Mucosa of rectum (tissue), 2 donors: ENCODE measurements at regions not wholly inside any gene's neighbourhood (a gene's known extent, or its start where the extent isn't known, plus 50 kb on each side); places are given as distances from the start of the nearest gene placed in this dataset.
"Not testable (repeated sequence)": the region's sequence is repeated elsewhere in the genome, so short reads cannot be mapped to it uniquely, and the experiment has no call there.

Experiments used
- H3K27ac ChIP-seq, 2 donors: one replicate each; pipeline ENCODE4 v1.7.0; 2013; ENCODE audit warnings: inconsistent platforms in 2 of 2, low read depth in 2 of 2, low read length in 2 of 2
- H3K27me3 ChIP-seq, 2 donors: one replicate each; pipeline ENCODE4 v1.7.0; 2013; ENCODE audit warnings: low read length in 2 of 2; ENCODE audit not compliant: control insufficient read depth in 2 of 2, insufficient read depth in 2 of 2
- H3K36me3 ChIP-seq, 2 donors: one replicate each; pipeline ENCODE4 v1.7.0; 2013; ENCODE audit warnings: low read length in 2 of 2; ENCODE audit not compliant: control insufficient read depth in 2 of 2, insufficient read depth in 2 of 2
- H3K4me1 ChIP-seq, 2 donors: one replicate each; pipeline ENCODE4 v1.7.0; 2013; ENCODE audit warnings: low read length in 2 of 2, mild to moderate bottlenecking in 1 of 2; ENCODE audit not compliant: control insufficient read depth in 2 of 2, insufficient read depth in 2 of 2
- H3K4me3 ChIP-seq, 2 donors: one replicate each; pipeline ENCODE4 v1.7.0; 2013; ENCODE audit warnings: low read length in 2 of 2
- H3K9ac ChIP-seq, 2 donors: one replicate each; pipeline ENCODE4 v1.7.0; 2013; ENCODE audit warnings: low read length in 2 of 2, low read depth in 1 of 2, mild to moderate bottlenecking in 1 of 2
- H3K9me3 ChIP-seq, 2 donors: one replicate each; pipeline ENCODE4 v1.7.0; 2013; ENCODE audit warnings: low read length in 2 of 2; ENCODE audit not compliant: control insufficient read depth in 2 of 2
- donor health status: healthy.
- donor health status: Normal muscosa, but diverticular disease.

DNA sequence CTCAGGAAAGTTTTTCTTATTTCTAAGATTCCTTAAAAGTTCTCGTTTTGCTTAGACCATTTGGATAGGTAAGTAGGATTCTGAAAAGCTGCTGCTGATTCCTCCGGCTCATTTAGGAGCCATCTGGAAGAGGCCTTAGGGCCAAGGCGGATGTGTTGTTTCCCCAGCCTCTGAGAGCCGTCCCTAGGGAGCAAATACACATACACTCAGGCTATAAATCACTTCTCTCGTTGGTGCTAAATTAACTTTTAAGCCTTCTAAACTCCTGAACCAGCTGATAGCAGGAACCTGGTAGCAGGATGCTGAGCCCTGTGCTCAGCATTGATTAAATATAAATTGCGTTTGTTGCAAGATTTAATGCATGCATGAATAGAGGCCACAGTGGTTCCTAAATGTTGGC, 109.8 kb downstream of the ADCYAP1 start:
- Histone ChIP-seq H3K9me3 (no peaks in the 10 kb centered on the region), H3K36me3 (no peaks in the 10 kb centered on the region), H3K4me1 (no peaks in the 10 kb centered on the region), H3K27me3 (no peaks in the 10 kb centered on the region), H3K9ac (no peak overlapping the region), H3K27ac (no peak overlapping the region), H3K4me3 (no peak overlapping the region)

DNA sequence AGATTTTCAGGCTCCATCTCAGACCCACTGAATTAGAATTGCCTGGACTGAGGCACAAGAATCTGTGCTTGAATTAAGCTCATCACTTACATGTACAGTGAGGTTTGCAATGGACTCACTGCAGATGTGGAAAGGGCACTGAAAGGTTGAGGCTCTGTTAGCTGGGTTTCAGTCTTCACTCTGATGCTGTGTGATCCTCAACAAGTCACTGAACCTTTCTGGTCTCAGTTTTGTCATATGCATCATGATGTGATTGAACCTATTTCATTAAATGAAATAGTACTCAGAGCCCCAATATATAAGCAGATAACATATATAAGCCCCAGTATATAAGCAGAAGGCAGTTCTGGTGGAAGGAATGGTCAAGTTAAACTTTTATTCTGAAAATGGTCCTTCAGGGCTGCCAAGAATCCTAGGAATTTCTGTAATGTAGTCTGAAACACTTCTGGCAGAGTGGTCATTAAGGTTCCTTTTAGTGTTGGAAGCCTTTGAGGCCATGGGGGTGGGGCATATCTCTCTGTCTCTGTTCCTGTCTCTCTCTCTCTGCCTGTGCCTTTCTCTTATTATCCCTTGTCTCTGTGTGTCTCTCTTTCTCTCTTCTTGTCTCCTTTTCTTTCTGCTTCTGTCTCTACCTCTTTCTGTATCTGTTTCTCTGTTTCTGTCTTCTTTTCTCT, 110.4 kb downstream of the ADCYAP1 start:
- Histone ChIP-seq H3K27ac (no peak overlapping the region), H3K36me3 (no peaks in the 10 kb centered on the region), H3K4me1 (no peaks in the 10 kb centered on the region), H3K9ac (no peak overlapping the region), H3K4me3 (no peak overlapping the region), H3K9me3 (no peaks in the 10 kb centered on the region), H3K27me3 (no peaks in the 10 kb centered on the region)

DNA sequence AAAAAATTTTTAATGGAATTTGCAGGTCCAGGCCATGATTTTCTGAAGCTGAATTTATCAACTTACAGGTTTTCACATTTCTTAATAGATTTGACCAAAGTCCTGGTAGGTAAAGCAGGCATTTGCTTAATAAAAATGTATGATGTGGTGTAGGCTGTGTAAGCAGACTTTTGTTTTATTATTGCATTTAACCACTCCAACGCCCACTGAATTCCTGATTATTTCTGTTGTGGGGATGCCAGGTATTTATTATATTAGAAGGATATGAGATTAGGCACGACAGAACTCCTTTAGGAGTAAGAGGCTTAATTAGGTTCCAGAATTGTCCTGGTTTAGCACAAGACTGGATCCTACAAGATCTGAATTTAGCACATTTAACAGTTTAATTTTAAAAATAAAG, 111.1 kb downstream of the ADCYAP1 start:
- Histone ChIP-seq H3K4me3 (no peak overlapping the region), H3K4me1 (no peaks in the 10 kb centered on the region), H3K36me3 (no peaks in the 10 kb centered on the region), H3K27ac (no peak overlapping the region), H3K27me3 (no peaks in the 10 kb centered on the region), H3K9me3 (no peaks in the 10 kb centered on the region), H3K9ac (no peak overlapping the region)

DNA sequence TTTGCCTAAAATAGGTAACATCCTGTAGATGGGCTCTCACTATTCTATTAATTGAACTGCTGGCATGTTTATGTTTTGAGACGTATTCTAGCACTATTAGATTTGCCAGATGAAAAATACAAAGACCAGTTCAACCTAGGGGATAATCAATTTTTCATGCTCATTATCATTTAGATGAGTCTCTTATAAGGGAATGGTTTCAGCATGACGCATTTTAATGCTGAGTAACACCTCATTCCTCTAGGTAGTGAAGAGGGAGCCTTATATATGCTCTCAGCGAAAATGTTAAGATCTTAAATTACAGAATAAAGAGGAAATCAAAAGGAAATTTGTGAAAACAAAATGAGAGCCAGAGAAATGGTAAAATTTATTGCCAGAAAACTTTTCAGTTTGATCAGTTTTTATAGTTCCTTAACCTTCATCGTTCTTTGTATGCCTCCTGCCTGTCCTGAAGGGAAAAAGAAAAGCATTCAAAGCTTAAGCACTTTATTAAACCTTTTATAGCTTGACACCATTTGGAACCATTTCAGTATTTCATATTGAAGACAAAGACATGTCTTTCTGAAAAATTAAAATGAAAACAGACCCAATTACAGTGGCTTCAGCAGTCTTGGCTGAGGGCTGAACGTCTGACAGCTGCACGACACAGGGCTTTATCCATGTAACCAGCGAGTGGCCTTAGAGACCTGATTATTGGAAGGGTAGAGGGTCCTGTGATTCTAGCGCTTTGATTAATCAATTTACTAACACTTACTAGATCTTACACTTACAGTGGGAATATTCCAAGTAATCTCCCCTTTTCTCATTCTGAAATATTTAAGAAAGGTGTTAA, 112.8 kb downstream of the ADCYAP1 start:
- H3K36me3 ChIP-seq, result no peaks in the 10 kb centered on the region
- H3K4me3 ChIP-seq, result no peak overlapping the region
- H3K9ac ChIP-seq, result no peak overlapping the region
- no peaks in the 10 kb centered on the region for H3K4me1 ChIP-seq
- H3K27ac ChIP-seq, result no peak overlapping the region
- H3K9me3 ChIP-seq, result no peaks in the 10 kb centered on the region
- H3K27me3 ChIP-seq, result no peaks in the 10 kb centered on the region

DNA sequence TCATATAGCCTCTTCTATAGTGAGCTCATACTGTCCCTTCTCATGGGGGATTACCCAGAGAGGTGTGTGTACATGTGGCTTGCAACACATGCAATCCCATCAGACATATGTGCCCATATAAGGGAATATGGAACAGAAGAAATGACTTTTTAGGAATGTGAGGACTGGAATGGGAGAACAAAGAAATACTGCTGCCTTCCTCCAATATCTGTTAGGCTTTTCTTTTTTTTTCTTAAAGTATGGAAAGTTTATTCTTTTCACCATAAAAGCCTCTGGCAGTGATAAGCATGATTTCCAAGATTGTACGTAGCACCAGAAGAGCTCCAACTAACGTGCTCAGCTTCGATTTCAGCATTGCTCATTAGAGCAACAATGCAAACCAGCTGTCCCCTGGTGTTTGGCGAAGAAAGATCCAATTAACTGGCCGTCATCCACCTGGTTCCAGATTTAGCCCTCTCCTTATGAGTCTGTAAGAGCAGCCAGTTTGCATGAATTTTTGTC, 113.6 kb downstream of the ADCYAP1 start:
- Histone ChIP-seq H3K9me3 (no peaks in the 10 kb centered on the region), H3K36me3 (no peaks in the 10 kb centered on the region), H3K4me3 (no peak overlapping the region), H3K27ac (no peak overlapping the region), H3K27me3 (no peaks in the 10 kb centered on the region), H3K4me1 (no peaks in the 10 kb centered on the region), H3K9ac (no peak overlapping the region)

DNA sequence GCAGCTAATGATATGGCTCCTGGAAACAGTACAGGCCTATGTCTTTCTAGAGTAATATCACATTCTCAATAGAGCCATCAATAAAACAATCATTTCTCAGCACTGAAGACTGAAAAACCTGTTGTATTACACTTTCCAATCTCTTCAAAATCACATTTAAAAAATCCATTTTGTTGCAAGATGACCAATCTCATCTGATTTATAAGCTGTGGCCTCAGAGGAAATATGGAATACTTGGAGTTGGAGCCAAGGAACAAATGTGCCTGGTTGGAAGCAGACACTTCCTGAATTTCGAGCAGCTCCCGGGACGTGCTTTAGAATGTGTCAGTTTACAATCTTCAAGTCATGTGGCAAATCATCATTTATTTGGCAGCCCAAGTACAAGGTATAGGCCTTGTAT, 114.5 kb downstream of the ADCYAP1 start:
- Histone ChIP-seq H3K4me3 (no peak overlapping the region), H3K9ac (no peak overlapping the region), H3K4me1 (no peaks in the 10 kb centered on the region), H3K36me3 (no peaks in the 10 kb centered on the region), H3K27me3 (no peaks in the 10 kb centered on the region), H3K27ac (no peak overlapping the region), H3K9me3 (no peaks in the 10 kb centered on the region)

DNA sequence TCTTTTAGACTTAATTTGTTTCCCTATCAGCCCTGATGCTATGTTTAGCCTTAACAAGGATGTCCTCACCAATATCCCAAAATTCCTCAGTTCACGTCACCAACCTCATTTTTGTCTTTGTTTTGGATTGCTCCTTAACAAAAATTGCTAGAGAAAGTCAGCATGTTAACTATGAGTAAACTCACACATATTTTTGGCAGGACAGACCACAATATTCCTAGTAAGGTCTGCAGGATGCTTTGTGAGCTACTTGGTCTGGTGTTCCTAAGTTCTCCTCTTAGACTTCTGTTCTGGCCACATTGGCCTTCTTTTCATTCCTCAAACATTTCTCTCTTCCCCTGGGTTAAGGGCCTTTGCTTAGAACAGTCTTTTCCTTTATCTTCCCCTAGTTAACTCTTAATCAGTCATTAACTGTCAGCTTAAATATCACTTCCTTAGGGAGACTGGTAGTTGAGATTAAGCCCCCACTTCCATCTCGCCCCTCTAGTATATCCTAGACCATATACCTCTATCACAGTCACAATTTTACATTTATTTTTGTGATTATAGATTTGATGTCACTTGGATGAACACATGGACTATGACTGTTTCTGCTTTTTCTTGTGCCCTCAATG, 116.2 kb downstream of the ADCYAP1 start:
- H3K9ac ChIP-seq, result no peak overlapping the region
- no peak overlapping the region for H3K27ac ChIP-seq
- no peaks in the 10 kb centered on the region for H3K27me3 ChIP-seq
- H3K9me3 ChIP-seq, result peaks cover 0 to 3% of the 10 kb centered on the region in 2 donors
- no peak overlapping the region for H3K4me3 ChIP-seq
- no peaks in the 10 kb centered on the region for H3K4me1 ChIP-seq
- no peaks in the 10 kb centered on the region for H3K36me3 ChIP-seq

DNA sequence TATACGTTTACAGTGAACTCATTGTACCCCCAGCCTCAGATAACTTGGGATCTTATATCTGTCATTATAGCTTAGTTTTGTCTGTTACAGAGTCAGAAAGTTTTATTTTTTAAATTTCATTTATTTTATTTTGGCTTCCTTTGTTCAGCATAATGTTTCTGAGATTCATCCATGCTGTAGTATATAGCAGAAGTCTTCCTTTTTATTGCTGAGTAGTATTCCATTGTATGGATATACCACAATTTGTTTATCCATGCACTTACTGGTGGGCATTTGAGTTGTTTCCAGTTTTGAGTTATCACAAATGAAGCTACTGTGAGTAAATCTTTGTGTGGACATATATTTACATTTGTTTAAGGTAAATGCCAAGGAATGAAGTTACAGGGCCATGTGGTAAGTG, 122.3 kb downstream of the ADCYAP1 start:
- Histone ChIP-seq H3K9ac (no peak overlapping the region), H3K4me3 (no peak overlapping the region), H3K4me1 (no peaks in the 10 kb centered on the region), H3K9me3 (peaks cover 0 to 3% of the 10 kb centered on the region in 2 donors), H3K27ac (no peak overlapping the region), H3K27me3 (no peaks in the 10 kb centered on the region), H3K36me3 (no peaks in the 10 kb centered on the region)

DNA sequence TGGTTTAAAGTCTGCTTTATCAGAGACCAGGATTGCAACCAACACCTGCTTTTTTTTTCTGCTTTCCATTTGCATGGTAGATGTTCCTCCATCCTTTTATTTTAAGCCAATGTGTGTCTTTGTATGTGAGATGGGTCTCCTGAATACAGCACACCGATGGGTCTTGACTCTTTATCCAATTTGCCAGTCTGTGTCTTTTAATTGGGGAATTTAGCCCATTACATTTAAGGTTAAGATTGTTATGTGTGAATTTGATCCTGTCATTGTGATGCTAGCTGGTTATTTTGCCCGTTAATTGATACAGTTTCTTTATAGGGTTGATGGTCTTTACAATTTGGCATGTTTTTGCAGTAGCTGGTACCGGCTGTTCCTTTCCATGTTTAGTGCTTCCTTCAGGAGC, 128.4 kb downstream of the ADCYAP1 start:
- not testable (repeated sequence) for H3K9ac ChIP-seq, H3K27me3 ChIP-seq, H3K4me1 ChIP-seq, H3K4me3 ChIP-seq, H3K9me3 ChIP-seq, H3K27ac ChIP-seq, H3K36me3 ChIP-seq

DNA sequence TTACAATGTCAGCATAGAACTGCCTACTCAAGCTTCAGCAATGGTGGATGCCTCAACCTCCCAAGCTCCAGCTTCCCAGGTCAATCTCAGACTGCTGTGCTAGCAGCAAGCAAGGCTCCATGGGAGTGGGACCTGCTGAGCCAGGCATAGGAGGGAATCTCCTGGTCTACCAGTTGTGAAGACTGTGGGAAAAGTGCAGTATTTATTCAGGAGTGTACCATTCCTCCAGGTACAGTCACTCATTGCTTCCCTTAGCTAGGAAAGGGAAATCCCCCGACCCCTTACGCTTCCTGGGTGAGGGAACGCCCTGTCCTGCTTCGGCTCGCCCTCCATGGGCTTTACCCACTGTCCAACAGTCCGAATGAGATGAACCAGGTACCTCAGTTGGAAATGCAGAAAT, 130.3 kb downstream of the ADCYAP1 start:
- Histone ChIP-seq H3K9ac (no peak overlapping the region), H3K9me3 (no peaks in the 10 kb centered on the region), H3K4me1 (no peaks in the 10 kb centered on the region), H3K36me3 (no peaks in the 10 kb centered on the region), H3K27me3 (no peaks in the 10 kb centered on the region), H3K27ac (no peak overlapping the region), H3K4me3 (no peak overlapping the region)
